H9 (cell line): ENCODE measurements at regions not wholly inside any gene's neighbourhood (a gene's known extent, or its start where the extent isn't known, plus 50 kb on each side); places are given as distances from the start of the nearest gene placed in this dataset.

Experiments used
- DNase-seq: peaks from one replicate; pipeline ENCODE4 v3.0.0-alpha.2; 2017
- H2AFZ ChIP-seq: one replicate; pipeline ENCODE4 v1.6.1; 2013; ENCODE audit warnings: mild to moderate bottlenecking, low read length, control low read depth, moderate library complexity
- H2AK5ac ChIP-seq: 2 replicates; pipeline ENCODE4 v1.6.1; 2013; ENCODE audit warnings: low read length, control low read depth, mixed read lengths; ENCODE audit not compliant: insufficient read length
- H2BK120ac ChIP-seq: one replicate; pipeline ENCODE4 v1.6.1; 2013; ENCODE audit warnings: low read depth, mild to moderate bottlenecking, low read length, control low read depth, inconsistent platforms; ENCODE audit not compliant: poor library complexity, severe bottlenecking
- H2BK12ac ChIP-seq: 2 replicates; pipeline ENCODE4 v1.6.1; 2013; ENCODE audit warnings: low read length, control low read depth, mixed read lengths, low read depth; ENCODE audit not compliant: insufficient read length
- H2BK15ac ChIP-seq: 2 replicates; pipeline ENCODE4 v1.6.1; 2013; ENCODE audit warnings: low read depth, low read length, control low read depth
- H2BK20ac ChIP-seq: one replicate; pipeline ENCODE4 v1.6.1; 2013; ENCODE audit warnings: low read depth, mild to moderate bottlenecking, low read length, control low read depth, inconsistent platforms; ENCODE audit not compliant: poor library complexity, severe bottlenecking
- H2BK5ac ChIP-seq: 2 replicates; pipeline ENCODE4 v1.6.1; 2013; ENCODE audit warnings: low read length, control low read depth, mixed read lengths; ENCODE audit not compliant: insufficient read length
- H3K14ac ChIP-seq: 2 replicates; pipeline ENCODE4 v1.6.1; 2013; ENCODE audit warnings: low read length, control low read depth; ENCODE audit not compliant: insufficient read depth
- H3K18ac ChIP-seq: 2 replicates; pipeline ENCODE4 v1.6.1; 2013; ENCODE audit warnings: low read depth, mild to moderate bottlenecking, mixed read lengths, low read length, control low read depth; ENCODE audit not compliant: insufficient read length
- H3K23ac ChIP-seq: 2 replicates; pipeline ENCODE4 v1.6.1; 2013; ENCODE audit warnings: low read length, control low read depth, mixed read lengths, low read depth; ENCODE audit not compliant: insufficient read length
- H3K23me2 ChIP-seq: 2 replicates; pipeline ENCODE4 v1.6.1; 2013; ENCODE audit warnings: low read depth, mild to moderate bottlenecking, mixed read lengths, low read length, control low read depth; ENCODE audit not compliant: insufficient read length, poor library complexity, severe bottlenecking
- H3K27ac ChIP-seq: 2 replicates; pipeline ENCODE4 v1.5.1; 2013; ENCODE audit warnings: low read length, control low read depth, mixed read lengths, low read depth; ENCODE audit not compliant: insufficient read length
- H3K27me3 ChIP-seq: 2 replicates; pipeline ENCODE4 v1.6.1; 2013; ENCODE audit warnings: low read length, control low read depth, inconsistent platforms; ENCODE audit not compliant: insufficient read depth
- H3K4ac ChIP-seq: 2 replicates; pipeline ENCODE4 v1.6.1; 2013; ENCODE audit warnings: low read depth, mild to moderate bottlenecking, control low read depth, inconsistent platforms, low read length, moderate library complexity
- H3K4me1 ChIP-seq: 2 replicates; pipeline ENCODE4 v1.6.1; 2013; ENCODE audit warnings: low read length, control low read depth, inconsistent platforms; ENCODE audit not compliant: insufficient read depth
- H3K4me2 ChIP-seq: 2 replicates; pipeline ENCODE4 v1.6.1; 2013; ENCODE audit warnings: low read length, control low read depth, mixed read lengths; ENCODE audit not compliant: insufficient read length, insufficient read depth
- H3K56ac ChIP-seq: 2 replicates; pipeline ENCODE4 v1.6.1; 2013; ENCODE audit warnings: low read depth, mild to moderate bottlenecking, mixed read lengths, low read length, control low read depth; ENCODE audit not compliant: insufficient read length
- H3K79me1 ChIP-seq: 2 replicates; pipeline ENCODE4 v1.6.1; 2013; ENCODE audit warnings: low read depth, mild to moderate bottlenecking, moderate library complexity, low read length, control low read depth, inconsistent platforms; ENCODE audit not compliant: insufficient read depth, poor library complexity, severe bottlenecking
- H3K79me2 ChIP-seq: 2 replicates; pipeline ENCODE4 v1.6.1; 2013; ENCODE audit warnings: low read length, control low read depth, inconsistent platforms; ENCODE audit not compliant: insufficient read depth
- H3K9ac ChIP-seq: 2 replicates; pipeline ENCODE4 v1.6.1; 2013; ENCODE audit warnings: low read length, control low read depth, mixed read lengths; ENCODE audit not compliant: insufficient read length; ENCODE audit errors: extremely low read depth
- H3K9me3 ChIP-seq: one replicate; pipeline ENCODE4 v1.6.1; 2013; ENCODE audit warnings: low read depth, low read length, inconsistent platforms; ENCODE audit not compliant: control insufficient read depth
- H3T11ph ChIP-seq: one replicate; pipeline ENCODE4 v1.6.1; 2013; ENCODE audit warnings: mild to moderate bottlenecking, low read length, control low read depth, inconsistent platforms
- H4K20me1 ChIP-seq: one replicate; pipeline ENCODE4 v1.6.1; 2013; ENCODE audit not compliant: control insufficient read depth, insufficient read length, insufficient read depth
- H4K5ac ChIP-seq: 2 replicates; pipeline ENCODE4 v1.6.1; 2013; ENCODE audit warnings: low read depth, mild to moderate bottlenecking, mixed read lengths, low read length, control low read depth; ENCODE audit not compliant: insufficient read length
- H4K8ac ChIP-seq: replicated peaks from 2 replicates; pipeline ENCODE4 v1.6.1; 2013; ENCODE audit warnings: low read length, control low read depth, mixed read lengths, low read depth; ENCODE audit not compliant: insufficient read length
- H4K91ac ChIP-seq: 2 replicates; pipeline ENCODE4 v1.6.1; 2013; ENCODE audit warnings: low read depth, mild to moderate bottlenecking, moderate library complexity, mixed read lengths, low read length, control low read depth; ENCODE audit not compliant: insufficient read length
- H3K27ac Mint-ChIP-seq, 3 experiments: 2 replicates in 2 of 3; 3 replicates in 1 of 3; pipeline ENCODE4 v1.8.0; 2020 to 2021; ENCODE audit warnings: mixed read lengths in 3 of 3, mild to moderate bottlenecking in 1 of 3, moderate library complexity in 1 of 3
- H3K27me3 Mint-ChIP-seq: 2 replicates; pipeline ENCODE4 v1.8.0; 2021; ENCODE audit warnings: low read depth, mild to moderate bottlenecking, moderate library complexity, mixed read lengths
- H3K36me3 Mint-ChIP-seq, 3 experiments: 2 replicates in 2 of 3; 3 replicates in 1 of 3; pipeline ENCODE4 v1.8.0; 2020 to 2021; ENCODE audit warnings: low read depth in 3 of 3, mixed read lengths in 3 of 3; ENCODE audit not compliant: insufficient read depth in 1 of 3
- H3K4me1 Mint-ChIP-seq, 2 experiments: 2 replicates each; pipeline ENCODE4 v1.8.0; 2020; ENCODE audit warnings: mixed read lengths in 2 of 2
- H3K4me3 Mint-ChIP-seq, 2 experiments: 2 replicates in 1 of 2; 3 replicates in 1 of 2; pipeline ENCODE4 v1.8.0; 2020 to 2021; ENCODE audit warnings: mild to moderate bottlenecking in 2 of 2, mixed read lengths in 2 of 2, moderate library complexity in 1 of 2
- H3K9me3 Mint-ChIP-seq, 2 experiments: 2 replicates in 1 of 2; 3 replicates in 1 of 2; pipeline ENCODE4 v1.8.0; 2020; ENCODE audit warnings: mild to moderate bottlenecking in 2 of 2, mixed read lengths in 2 of 2, moderate library complexity in 1 of 2
- WGBS: extraction: QIAGEN DNeasy Blood & Tissue Kit; methylation state at CpG from one replicate; pipeline ENCODE4 v1.1.7; 2013; ENCODE audit warnings: missing lambda C conversion rate, low lambda C conversion rate, mixed read lengths; ENCODE audit not compliant: insufficient read length; ENCODE audit errors: extremely low coverage; 5-methylcytosine and 5-hydroxymethylcytosine counted together
- TF ChIP-seq, protein P1 (sequence below): fragments of 200-600 bp; sonication (generic); conservative IDR thresholded peaks from 3 replicates; pipeline ENCODE4 v1.8.0; 2021; ENCODE audit warnings: antibody characterized with exemption, mild to moderate bottlenecking

DNA sequence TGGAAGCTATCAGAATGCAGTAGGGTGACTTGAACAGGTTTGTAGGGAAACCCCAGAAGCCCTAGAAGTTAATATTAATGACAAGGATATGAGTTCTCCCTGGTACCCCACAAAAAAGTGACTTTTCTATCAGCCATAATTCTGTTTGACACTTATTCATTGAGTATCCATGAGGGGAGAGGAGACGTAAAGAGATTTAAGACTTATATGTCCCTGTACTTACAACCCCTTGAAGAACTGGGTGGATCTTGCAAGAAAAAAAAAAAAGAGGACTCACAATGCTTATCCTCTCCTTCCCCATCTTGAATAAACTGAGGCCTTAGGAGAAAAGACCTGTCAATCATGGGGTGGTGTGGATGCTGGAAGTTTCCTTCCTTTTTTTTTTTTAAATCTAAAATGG, 203.5 kb downstream of the CBLN1 start:
- Histone ChIP-seq H3K4me1 (peaks cover 2% of the 10 kb centered on the region; the same call in 1 of the 2 replicates), H3K9ac (no peak overlapping the region), H2AK5ac (no peak overlapping the region), H3T11ph (no peak overlapping the region), H3K14ac (no peak overlapping the region), H3K9me3 (no peaks in the 10 kb centered on the region), H2BK120ac (no peak overlapping the region), H2BK5ac (no peak overlapping the region), H3K4me2 (no peak overlapping the region), H3K27ac (no peak overlapping the region), H2BK20ac (no peak overlapping the region), H3K27me3 (no peaks in the 10 kb centered on the region), H3K18ac (no peak overlapping the region), H2AFZ (no peak overlapping the region), H3K23ac (no peak overlapping the region), H4K91ac (no peak overlapping the region), H2BK12ac (no peak overlapping the region), H4K20me1 (no peaks in the 10 kb centered on the region), H2BK15ac (no peak overlapping the region), H3K56ac (no peak overlapping the region), H4K8ac (no peak overlapping the region), H3K79me1 (no peaks in the 10 kb centered on the region), H3K4ac (no peak overlapping the region), H3K23me2 (no peaks in the 10 kb centered on the region), H4K5ac (no peak overlapping the region), H3K79me2 (no peaks in the 10 kb centered on the region)
- Mint-ChIP-seq H3K4me1 (peaks cover 7% of the 10 kb centered on the region in 2 experiments), H3K27me3 (no peaks in the 10 kb centered on the region; the same call in 1 of the 2 replicates), H3K4me3 (no peak overlapping the region), H3K36me3 (peaks cover 0 to 4% (median 0%) of the 10 kb centered on the region in 3 experiments; a peak in 1 of 7 replicates), H3K27ac (no peak overlapping the region), H3K9me3 (peaks cover 2 to 8% of the 10 kb centered on the region in 2 experiments; a peak in 3 of 5 replicates)
- no peak for DNase-seq
- TF ChIP-seq, protein P1, sequence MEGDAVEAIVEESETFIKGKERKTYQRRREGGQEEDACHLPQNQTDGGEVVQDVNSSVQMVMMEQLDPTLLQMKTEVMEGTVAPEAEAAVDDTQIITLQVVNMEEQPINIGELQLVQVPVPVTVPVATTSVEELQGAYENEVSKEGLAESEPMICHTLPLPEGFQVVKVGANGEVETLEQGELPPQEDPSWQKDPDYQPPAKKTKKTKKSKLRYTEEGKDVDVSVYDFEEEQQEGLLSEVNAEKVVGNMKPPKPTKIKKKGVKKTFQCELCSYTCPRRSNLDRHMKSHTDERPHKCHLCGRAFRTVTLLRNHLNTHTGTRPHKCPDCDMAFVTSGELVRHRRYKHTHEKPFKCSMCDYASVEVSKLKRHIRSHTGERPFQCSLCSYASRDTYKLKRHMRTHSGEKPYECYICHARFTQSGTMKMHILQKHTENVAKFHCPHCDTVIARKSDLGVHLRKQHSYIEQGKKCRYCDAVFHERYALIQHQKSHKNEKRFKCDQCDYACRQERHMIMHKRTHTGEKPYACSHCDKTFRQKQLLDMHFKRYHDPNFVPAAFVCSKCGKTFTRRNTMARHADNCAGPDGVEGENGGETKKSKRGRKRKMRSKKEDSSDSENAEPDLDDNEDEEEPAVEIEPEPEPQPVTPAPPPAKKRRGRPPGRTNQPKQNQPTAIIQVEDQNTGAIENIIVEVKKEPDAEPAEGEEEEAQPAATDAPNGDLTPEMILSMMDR, result no peak
- WGBS, result no CpG with 5 or more reads among the region's 1 CpG
